HG02973 (cell line): ENCODE measurements at regions not wholly inside any gene's neighbourhood (a gene's known extent, or its start where the extent isn't known, plus 50 kb on each side); places are given as distances from the start of the nearest gene placed in this dataset.

ENCODE experiments used
- ATAC-seq: cut with Tn5 transposase; IDR thresholded peaks from one replicate; pipeline ENCODE4 v1.9.1; 2021; ENCODE audit warnings: moderate library complexity; ENCODE audit not compliant: unreplicated experiment

DNA sequence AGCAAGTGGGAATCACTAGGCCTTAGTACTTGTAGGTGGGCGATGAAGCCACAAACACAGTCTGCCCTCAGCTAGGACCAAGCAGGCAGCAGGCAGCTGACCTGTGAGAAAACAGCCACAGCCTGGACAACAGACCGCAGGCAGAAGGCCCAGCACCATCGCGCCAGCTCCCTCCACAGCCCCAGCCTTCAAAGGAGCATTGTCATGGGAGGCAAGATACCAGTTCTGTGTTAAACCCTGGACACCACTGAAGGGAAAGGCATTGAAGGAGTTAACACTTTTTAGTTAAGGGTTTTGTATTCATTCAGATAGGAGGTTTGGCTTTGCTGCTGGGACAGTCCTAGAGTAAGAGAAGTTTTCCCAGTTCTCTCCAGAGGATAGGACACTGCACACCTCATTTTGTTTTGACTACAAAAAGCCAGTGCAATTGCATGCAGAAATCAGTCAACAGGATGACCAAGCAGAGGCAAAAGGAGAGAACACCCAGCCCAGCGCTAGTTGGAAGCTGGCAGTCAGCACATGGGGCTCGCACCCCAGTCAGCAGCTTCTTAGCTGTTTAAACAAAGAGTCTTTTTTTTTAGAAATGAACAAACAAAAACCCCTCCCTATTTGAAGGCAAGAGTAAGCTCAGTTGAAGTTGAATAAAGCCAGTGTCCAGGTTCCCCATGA, 286.1 kb upstream of the TPM1 start:
- no peak for ATAC-seq

DNA sequence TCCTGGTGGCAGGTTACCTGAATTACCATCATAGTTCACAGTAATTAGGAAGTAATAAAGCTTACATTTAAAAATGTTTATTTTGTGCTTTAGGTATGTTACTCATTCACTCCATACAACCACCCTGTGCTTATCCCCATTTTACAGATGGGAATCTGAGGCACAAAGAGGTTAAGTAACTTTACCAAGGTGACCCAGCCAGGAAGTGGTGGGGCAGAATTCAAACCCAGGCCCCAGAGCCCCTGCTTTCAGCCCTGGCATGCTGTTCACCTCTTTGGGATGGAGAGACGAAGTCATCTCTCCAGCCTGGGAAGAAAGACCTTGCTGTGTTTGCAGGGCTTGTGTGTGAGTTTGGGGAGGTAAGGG, 285.6 kb upstream of the TPM1 start:
- ATAC-seq, result no peak

DNA sequence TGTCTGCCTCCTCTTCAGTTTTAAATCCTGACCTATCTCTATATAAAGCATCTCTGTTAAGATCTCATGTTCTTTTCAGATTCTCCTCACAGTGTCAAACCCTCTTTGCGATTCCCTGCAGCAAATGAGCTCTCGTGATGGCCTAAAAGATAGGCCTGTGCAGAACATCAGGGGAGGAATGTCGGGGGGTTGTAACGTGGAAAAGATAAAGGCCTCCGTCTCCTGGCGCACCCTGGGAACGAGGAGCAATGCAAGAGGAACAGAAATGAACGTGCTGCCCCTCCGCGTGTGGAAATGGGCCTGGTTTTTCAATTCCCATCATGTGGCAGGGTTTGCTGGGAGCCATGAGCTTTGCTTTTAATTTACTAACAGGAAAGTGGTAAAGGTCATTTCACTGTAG, 285.0 kb upstream of the TPM1 start:
- no peak for ATAC-seq

DNA sequence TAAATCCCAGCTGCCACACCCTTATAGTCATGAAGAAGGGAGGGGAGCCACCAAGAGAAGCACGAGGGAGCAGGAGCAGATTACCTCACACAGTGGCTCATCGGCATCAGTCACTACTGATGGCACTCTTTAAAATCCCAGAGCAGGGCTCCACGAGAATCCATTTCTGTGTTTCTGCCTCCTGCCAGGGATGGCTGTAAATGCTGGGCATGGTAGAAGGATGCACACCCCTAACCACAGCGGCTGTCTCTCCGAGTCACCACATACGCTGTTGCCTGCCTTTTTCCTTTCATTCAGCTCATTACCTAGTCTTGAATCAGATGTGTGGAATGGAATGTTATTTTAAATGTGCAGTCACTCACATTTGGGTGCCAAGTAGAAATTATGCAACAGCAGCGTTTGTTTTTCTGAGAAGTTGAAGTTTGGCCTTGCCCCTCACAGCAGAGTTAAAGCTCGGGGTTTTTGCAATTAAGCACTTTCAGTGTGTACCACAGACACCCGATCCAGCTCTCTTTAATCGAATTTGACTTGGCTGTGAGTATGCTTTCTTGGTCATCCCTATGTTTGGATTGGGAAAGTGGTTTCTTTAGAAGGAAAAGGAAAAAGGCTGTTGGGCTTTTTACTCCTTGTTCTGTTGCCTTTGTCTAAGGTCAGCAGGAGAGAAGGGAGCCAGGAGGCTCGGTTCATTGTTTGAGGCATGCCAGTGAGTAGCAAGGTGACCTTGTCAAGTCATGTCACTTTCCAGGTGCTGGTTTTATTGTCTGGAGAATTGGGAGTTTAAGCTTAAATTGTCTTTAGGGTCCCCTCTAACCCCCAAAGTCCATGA, 284.2 kb upstream of the TPM1 start:
- no peak for ATAC-seq

DNA sequence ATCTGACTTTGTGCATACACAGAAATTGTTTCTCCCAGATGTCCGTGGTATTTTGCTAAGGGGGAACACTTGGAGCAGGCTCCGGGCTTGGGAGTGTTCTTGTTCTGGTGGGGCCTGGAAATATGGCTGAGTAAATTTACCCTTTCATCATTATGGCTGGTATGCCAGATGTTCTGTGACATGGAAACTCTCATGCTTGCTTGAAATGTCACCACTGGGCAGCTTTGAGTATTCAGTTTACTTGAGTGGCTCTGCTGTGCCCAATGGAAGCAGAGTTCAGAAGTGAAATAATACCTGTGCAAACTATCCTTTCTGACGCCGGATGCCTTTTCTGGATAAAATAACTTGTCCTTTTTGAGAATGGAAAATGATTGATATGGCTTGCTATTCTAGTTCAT, 283.6 kb upstream of the TPM1 start:
- no peak for ATAC-seq

DNA sequence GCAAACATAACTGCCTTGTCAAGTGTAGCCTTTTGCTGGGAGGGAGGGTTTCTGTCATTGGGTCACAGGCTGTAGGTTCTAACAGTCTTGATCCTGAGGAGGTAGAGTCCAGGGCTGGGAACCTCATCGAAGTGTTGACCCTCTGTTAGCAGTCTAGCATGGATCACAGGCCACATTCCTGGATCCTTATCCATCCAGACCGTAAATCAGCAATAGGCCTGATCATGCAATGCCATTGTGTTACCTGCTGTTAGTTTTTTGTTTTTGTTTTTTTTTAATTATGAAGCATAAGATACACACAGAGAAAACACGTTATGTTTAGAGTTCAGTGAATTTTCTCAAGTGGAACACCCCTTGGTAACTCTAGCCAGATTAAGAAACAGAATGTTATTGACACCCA, 282.0 kb upstream of the TPM1 start:
- ATAC-seq, result no peak

DNA sequence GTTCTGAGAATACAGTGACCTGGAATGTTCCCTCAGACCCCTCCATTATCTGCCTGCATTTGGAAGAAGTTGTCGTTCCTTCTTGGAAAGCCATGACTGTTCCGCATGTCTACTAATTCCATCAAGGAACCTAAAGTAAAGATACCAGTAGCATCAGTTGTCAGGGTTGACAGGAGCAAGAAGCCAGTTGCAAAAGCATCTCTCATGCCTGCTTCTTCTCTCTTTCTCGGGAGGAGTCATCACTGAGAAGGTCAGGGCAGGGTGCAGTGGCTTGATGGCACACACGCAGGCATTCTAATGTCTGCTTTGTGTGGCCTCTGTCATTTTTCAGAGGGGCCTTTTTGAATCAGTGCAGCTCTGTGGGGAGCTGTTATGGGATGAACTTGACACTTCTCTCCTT, 276.6 kb upstream of the TPM1 start:
- ATAC-seq, result no peak

DNA sequence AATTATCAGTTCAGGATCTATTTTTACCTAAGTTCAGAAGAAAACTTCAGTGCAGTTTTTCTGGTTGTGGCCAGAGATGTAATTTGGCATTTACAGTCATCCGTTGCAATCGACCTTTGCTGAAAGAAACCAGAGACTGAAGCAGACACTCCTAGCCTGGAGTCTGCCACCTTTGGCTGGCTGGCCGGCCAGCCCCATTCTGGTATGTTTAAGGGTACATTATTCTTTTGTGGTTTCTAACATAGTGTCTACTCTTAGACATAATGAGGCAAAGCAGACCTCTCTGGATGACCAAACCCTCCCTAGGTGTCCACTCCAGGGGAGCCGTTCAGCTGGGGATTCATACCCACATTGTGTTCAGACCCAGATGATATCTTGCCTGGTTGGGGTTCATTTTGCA, 275.9 kb upstream of the TPM1 start:
- ATAC-seq, result no peak

DNA sequence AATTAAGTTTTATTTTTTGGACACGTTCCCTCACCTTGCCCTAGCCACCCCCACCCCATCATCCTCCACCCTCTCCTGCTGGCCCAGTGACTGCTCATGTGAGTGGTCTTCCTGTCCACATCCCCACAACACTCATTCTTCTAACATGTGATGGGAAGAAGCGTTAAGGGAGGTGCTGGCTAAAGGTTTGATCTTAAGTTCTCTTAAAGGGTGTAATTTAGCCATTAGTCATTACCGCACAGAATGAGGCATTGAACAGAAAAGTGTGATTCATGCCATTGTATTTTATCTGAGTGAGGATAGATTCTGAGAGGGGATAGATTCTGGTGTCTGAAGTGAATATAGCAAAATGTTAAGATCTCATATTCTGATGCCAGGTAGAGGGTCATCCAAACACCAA, 272.9 kb upstream of the TPM1 start:
- ATAC-seq, result no peak

DNA sequence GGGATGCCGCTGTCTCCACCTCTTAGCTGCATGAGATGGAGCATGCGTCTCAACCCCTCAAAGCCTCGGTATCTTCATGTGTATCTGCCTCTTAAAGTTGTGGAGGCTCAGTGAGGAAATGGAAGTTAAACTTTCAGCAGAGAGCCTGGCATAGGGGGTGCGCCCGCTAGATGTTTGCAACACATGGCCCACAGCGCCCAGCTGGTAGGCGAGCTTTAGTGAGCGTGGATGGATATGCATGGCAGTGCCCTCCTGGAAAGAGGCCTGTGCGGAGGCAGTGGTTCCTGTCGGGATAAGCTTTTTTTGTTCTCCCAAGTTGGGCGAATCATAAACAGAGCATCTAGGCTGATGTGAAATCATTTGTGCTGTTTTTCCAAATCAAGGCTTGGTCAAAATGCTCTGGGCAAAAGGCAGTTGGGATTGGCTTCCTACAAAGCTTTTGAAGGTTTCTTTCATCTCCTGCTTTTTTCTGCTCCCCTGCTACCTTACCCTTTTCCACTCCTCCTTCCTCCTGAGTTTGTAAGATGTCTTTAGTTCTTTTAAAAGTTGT, 272.4 kb upstream of the TPM1 start:
- ATAC-seq, result no peak

DNA sequence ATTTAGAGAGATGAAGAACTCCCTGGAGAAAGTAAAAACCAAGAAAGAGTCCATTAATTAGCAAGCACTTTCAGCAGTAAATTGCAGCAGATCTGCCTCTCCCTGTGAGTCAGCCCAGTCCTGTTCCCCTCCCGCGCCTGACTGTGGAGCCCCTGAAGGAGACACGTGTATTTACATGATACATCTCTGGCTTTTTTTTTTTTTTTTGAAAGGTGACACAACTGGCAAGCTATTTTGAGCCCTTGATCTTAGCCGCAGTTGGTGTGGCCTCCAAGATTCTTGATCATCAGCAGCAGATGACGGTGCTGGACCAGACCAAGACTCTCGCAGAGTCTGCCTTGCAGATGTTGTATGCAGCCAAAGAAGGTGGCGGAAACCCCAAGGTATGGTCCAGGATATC, 271.8 kb upstream of the TPM1 start:
- ATAC-seq, result no peak

DNA sequence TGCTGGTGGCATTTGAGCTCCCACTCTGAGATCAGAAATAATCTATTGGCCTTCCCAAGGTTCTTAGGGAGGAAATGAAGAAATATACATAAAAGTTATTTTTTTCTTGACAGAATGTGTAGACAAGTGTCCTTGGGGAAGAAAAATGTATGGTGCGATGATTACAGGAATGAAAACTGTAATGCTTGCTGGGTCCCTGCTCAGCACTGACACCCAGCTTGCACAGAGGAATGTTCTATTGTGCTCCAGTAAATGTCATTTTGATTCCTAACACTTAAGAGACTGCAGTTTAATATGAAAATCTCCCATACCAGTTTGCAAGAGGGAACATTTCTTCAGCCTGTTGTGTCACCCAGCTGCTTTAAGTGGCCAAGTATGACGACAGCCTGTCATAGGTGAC, 271.3 kb upstream of the TPM1 start:
- ATAC-seq, result no peak

DNA sequence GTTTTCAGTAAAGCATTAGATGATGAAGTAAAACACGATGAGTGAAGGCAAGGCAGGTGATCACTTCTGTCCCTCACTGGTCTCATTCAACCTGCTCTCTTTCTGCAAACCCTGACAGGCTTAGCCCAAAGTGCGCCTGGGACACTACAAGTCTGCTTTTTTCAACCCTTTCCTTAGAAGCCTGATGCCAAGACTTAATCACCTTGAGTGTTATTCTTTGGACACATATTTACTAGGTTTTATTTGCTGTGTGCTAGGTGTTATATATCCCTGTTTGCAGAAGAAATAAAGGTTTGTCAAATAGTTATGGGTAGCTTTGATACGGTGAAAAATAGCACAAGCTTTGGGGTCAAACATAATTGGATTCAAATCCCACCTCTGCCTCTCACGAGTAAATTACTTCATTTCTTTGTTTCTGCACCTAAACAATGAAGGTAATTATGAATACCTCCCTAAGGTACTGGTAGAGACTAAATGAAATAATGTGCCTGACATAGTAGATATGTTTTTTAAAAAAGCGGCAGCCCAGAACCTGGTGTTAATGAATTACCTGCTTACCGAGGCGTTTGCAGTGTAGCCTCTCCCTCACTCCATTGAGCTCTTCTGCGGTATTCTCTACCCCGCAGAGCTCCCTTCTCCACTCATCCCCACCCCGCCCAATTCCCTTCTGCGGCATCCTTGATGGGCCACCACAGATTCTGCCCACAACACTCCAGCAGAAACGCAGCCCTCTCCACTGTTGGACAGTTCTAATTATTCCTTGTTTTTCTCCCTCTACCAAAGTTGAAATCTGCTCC, 269.0 kb upstream of the TPM1 start:
- no peak for ATAC-seq

DNA sequence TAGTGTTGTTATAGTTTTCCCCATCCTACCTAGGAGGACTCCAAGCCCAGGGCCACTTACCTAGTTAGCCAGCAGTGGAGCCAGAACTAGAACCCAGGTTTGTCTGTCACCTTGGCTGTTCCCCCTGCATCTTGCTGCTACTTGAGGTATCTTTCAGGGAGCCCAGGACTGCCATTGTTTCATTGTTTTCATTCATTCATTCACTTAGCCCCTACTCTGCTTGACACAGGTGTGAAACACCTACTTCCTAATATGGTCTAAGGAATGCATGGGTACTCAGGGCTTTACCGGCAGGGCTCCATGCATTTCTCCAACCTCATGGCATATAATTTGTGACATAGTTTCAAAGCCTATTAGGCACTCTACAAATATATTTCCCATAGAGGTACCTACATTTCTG, 266.6 kb upstream of the TPM1 start:
- ATAC-seq, result no peak

DNA sequence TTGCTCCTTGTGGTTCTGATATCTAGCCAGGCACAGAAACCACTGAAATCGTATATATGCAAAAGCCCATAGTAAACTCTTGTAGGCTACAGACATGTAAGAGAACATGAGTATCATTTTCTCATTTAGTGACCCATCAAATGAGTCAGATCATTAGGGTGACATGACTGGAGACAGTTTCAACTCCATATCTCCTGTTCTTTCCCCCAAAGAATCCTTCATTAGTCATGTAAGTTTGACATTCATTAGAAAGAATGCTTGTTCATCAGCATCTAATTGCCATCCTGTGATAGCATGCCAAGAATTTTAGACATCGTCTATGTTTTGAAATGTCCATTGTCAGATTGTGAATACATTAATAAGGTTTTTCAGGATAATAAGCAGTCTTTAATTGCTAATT, 264.9 kb upstream of the TPM1 start:
- no peak for ATAC-seq

DNA sequence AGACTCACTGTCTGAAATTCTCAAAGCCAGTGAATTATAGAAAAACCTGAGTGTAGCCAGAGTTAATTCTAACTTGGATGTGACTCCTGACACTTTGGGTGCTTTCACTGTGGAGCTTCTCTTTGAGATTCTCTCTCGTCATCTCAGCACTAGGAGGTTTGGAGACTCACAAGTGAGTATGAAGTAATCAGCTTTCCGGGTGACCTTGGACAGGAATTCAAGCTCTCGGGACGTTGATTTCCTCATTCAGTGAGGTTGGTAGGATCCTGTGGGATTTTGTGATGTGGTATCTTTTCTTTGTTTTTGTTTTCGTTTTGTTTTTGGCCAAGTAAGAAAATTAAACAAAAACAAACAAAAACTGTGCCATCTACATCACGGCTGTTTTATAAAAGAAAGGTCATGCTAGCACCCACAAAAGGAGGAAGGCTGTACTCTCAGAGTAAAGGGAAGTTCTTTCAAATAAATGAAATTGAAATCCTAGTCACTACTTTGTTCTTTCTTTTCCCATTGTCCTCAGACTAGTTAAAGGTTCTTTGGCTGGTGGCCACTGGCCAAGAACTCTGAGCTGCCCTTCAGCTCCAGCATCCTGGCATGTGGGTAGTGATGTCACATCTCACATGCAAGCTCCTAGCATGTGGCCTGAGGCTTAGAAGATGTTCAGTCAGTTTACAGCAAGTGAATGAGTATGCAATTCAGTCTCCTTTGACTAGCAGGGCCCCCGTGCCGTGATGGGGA, 263.3 kb upstream of the TPM1 start:
- ATAC-seq, result no peak

DNA sequence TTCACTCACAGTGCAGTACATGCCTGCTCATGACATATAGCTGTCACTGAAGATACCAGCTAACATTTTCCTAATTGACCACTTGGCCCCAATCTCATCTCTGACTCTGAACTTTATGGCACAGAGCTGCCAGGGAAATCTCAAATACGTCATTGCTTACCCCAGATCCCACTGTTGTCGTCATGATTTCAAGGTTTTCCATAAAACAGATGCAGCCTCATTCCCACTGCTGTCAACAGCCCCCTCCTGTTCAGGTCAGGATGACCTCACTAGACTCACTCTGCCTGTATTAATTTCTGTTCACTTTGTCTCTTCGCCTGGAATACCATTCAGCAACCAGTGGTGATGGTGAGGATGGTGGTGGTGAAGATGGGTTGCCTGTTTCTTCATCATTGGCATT, 262.6 kb upstream of the TPM1 start:
- no peak for ATAC-seq

DNA sequence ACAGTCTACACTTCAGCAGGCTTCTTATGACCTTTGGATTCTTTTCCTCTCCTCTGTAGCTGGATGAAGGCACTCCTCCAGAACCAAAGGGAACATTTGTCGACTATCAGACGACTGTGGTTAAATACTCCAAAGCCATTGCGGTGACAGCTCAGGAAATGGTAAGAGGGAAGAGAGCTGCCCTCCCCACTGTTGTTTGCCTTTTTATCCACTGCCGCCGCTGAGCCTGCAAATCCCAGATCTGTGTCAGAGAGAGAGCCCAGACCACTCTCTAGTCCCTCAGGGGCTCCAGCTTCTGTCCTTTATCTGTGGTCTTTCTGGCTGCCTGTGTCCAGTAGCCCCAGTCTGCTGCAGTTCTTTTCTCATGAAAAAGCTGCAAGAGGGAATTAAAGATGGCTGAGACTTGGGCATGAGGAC, 261.5 kb upstream of the TPM1 start:
- ATAC-seq, result no peak

DNA sequence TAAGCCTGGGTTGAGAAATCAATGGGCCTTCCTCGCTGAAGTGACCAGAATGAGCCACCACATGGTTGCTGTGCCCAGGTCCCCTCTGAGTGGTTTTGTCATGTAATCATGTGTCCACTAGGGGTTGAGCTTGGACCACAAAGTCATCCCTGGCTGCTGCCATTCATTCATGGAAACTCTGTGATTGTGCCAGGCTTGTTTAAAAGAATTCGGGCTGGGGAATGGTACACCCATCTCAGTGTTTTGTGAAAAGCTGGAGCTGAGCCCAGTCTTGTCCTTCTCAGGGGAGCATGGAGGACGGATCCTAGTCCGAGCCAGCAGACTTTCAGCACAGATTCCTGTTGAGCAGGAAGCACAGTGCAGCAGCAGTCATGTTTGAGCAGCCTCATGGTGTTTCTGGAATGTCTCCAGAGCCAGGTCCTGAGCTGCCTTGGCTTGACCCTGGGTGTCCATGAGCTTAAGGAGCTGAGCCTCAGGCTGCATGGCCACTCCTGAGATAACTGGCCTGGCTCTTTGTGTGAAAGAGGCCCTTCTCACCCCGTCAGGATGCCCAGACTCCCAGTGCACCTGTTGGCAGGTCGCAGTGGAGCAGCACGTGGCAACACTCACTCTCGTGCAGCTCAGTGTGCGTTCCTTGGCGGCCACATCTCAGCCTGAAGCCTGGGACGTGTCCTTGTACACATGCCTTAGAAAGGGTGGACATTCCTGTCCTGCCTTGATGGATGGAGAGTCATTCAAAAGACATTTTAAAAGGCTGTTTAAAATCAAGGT, 260.3 kb upstream of the TPM1 start:
- ATAC-seq, result no peak

DNA sequence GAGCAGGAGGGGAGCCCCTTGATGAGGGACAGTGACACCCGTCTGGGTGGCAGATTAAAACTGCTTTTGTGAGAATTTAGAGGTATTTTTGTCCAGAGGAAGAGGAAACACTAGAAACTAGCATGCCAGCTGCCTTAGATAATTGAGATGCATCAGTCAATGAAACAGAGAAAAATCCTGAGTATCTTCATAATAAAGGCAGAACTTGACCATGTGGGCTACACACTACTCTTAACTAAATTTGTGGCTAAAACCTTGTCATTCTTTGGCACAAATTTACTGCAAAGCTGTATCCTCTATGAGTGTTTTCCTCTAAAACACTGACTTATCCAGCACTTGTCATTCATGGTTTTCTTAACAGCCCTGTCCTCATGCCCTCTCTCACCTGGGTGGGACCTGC, 259.7 kb upstream of the TPM1 start:
- no peak for ATAC-seq
